Right renal pelvis (tissue), 4 donors: ENCODE measurements at regions not wholly inside any gene's neighbourhood (a gene's known extent, or its start where the extent isn't known, plus 50 kb on each side); places are given as distances from the start of the nearest gene placed in this dataset.
"Not testable (repeated sequence)": the region's sequence is repeated elsewhere in the genome, so short reads cannot be mapped to it uniquely, and the experiment has no call there.

Experiments used
- DNase-seq, 4 donors: peaks; one replicate each; pipeline ENCODE4 v3.0.0-alpha.2; 2013; ENCODE audit warnings: low read depth in 4 of 4, low spot score in 3 of 4, missing footprints in 1 of 4

GRCh38 chr10:47165168-47165710, 134.8 kb upstream of the GDF10 start:
- no peak for DNase-seq

DNA sequence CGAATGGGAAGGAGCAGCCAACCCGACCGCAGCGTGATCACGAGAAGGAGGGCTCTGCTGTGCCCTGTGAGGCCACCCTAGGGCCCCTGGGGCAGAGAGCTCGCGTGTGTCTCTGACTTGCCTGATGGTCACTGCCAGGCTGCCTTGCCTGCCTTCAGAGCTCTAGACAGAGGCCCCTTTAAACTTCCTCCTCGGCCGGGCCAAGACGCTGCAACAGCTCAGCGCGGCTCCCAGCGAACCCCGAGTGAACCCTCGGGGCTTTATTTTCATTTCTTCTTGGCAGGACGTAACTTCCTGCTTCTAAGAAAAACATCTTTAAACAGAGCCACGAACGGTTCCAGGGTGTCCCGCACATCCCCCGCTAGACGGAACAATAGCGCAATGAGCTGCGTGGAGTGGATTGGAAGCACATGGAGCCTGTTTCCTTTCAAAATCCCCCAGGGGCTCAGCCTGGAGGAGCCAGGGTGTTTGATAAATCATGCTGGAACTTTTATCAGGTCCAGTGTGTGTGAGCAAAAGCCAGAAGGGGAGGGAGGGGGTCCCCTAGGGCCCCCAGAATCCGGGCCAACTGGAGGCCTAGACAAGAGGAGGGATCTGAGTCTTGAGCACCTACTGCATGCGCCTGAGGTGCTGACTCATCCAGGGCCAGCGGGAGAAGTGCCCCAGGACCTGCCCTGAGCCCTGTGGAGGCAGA, 134.1 kb upstream of the GDF10 start:
- peak; percentile 53 to 73 (median 66) for DNase-seq

- no peak for DNase-seq
Measured at GRCh38 chr10:47166405-47166777, 133.6 kb upstream of the GDF10 start.

DNA sequence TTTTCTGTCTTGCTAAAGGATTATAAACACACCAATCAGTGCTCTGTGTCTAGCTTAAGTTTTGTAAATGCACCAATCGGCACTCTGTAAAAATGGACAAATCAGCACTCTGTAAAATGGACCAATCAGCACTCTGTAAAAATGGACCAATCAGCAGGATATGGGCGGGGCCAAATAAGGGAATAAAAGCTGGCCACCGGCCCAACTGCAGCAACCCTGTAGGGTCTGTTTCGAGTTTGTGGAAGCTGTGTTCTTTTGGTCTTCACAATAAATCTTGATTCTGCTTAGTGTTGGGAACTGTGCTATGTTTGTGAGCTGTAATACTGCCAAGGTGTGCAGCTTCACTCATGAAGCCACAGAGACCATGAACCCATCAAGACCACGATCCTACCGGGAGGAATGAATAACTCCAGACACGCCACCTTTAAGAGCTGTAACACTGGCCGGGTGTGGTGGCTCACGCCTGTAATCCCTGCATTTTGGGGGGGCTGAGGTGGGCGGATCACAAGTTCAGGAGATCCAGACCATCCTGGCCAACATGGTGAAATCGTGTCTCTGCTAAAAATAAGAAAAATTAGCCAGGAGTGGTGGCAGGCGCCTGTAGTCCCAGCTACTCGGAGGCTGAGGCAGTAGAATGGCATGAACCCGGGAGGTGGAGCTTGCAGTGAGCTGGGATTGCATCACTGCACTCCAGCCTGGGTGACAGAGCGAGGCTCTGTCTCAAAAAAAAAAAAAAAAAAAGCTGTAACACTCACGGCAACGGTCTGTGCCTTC, 133.0 kb upstream of the GDF10 start:
- not testable (repeated sequence) for DNase-seq

- DNase-seq: no peak
Measured at GRCh38 chr10:47167591-47167990, 132.4 kb upstream of the GDF10 start.

DNA sequence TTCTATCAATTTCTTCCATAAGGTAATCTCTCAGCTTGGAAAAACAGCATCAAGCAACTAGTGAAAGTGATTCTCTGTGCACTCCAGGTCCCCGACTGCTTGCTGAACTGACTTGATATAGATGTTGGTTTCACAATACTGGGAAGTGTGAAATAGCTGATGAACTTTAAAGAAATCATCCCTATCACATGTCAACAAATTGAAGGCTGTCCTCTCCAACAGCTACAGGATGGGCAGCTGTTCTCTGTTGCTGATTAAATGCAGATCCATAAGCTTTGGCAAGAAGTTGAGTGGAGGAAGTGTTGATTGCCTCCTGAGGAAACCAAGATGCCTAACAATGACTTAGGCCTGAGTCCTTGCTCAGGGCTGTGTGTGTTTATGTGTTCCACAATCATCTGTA, 130.4 kb upstream of the GDF10 start:
- DNase-seq: no peak

- DNase-seq: no peak
Measured at GRCh38 chr10:47173929-47174442, 126.0 kb upstream of the GDF10 start.

DNA sequence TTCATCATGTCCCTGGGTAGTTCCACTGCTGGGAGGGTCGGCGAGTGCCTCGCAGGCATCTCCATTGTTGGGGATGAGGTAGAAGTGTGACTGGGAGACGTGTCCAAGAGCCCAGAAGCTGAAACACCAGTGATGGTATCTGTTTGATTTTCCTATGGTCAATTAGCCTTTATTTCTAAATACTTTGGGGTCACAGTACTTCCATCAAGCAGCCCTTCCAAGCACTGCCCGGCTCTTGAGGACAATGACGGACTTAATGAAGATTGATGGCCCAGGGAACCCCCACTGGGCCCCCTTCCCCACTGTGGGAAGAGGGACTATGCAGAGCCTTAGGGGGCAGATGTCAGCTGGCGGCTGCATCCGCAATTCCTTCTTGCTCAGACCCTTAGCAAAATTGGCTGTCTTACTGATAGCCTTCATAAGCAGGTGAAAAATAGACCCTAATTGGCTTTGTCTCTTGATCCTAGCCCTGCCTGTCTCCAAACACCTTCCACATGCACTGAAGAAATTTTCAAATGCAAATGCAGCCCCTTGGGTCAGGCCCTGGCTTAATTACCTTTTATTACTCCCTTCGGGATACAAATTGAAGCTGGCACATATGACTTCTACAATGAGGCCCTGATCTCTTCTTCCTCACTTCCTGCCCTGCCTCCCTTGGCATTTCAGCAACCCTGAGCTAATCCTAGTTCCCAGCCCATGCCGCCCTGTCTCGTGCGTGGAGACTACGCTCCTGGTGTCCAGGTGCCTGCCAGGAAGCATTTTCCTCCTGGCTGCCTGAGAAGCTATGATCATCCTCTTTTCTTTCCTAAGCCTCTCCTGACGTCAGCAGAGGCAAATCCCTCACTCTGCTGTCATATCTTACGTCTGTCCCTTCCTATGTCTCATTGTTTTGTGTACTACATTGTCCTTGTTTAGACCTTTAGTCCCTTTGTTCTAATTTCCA, 124.5 kb upstream of the GDF10 start:
- DNase-seq: no peak

DNA sequence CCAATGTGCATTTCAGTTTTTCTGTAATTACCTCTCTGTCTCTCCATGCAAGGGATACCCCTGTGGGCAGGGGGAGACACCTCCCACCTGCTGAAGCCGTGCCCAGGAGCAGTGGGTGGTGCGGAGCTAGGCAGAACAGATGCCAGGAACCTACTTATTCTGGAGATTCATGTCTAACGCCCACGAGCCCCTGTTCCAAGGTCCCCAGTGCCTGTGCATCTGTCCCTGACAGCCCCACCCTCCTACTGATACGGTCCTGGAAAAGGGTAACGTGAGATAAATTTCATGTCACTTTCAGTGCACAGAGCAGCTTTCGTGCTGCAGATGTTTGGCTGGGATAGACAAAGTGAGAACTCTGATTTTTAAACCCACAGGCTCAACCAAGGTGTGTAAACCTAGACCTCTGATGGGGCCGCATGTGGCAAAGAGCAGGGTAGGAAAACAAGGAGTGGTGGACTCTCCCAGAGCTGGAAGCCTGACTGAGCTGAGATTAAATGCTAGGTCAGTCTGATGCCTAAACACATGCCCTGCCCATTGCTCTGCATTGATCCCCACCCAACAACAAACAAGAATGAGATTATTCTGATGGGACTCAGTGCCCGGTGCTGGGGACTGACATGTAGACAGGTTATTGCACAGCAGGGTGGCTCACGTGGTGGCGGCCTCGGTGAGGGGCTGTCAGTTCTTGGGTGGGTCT, 123.6 kb upstream of the GDF10 start:
- DNase-seq: no peak

GRCh38 chr10:47176903-47177868, 122.8 kb upstream of the GDF10 start:
- DNase-seq: no peak

DNA sequence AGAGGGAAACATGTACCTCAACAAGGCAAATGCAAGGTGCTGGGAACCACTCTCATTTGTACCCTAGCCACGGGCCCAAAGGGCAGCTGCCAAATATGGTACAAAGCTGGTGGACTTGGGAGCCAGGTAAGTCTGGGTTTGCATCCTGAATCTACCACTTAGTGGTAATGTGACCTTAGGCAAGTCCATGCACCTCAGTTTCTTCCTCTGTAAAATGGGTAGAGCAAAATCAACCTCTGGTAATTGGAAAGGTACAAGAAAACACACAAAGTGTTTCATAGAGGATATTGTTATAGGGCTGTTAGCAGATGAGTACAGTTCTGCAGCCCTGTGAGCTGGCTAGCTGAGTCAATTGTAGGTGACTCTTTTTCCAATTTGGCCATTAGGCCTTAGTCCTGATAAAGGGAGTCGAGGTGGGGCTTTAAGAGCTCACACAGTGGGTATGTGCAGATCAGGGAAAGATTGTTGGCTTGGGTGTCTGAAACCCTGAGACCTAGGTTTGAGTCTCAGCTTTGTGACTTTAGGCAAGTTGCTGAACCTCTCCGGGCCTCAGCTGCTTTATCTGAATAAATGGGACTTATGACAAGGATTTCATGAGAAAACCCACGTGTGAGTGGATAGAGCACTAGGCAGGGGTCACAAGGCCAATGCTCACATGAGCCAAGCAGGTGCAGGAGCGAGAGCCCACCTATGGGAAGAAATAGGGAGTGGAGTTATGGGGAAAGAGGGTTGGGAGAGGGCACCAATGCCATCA, 121.3 kb upstream of the GDF10 start:
- no peak for DNase-seq

- no peak for DNase-seq
Measured at GRCh38 chr10:47179291-47179647, 120.7 kb upstream of the GDF10 start.

DNA sequence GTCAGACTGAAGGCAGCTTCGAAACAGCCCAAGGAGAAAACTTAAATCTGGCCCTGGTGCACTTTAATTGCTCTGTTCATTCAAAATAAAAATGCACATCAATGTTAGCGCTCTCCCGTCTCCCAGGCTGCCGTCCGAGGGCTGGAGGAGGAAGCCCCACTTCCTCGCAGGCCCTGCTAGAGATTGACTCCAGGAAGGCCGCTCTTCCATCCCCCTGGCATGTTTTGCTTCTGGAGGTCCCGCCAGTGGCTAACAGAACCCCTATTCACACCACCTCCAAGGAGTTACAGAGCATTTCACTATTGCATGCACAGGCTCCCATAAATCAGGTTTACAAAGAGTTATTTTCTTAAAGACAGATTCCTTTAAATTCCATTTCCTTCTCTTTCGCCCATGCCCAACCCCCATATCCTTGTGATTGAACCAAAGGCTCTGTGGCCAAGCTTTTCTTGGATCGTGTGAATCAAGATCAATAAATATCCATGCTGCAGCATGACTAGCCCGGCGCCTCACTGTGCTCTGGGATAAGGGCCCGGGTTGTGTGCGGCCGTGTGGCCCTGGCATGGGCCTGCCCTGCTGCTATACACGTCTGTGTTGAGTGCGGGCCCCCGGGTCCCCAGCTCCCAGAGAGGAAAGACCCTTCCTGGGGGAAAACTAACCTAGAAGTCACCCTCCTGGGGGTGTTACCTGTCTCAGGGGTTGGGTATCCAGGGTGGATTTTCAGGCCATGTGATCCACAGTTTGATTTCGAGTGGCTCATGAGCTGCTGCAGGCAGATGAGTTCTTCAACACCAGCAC, 118.7 kb upstream of the GDF10 start:
- no peak for DNase-seq

GRCh38 chr10:47182934-47183703, 116.9 kb upstream of the GDF10 start:
- no peak for DNase-seq

- no peak for DNase-seq
Measured at GRCh38 chr10:47183704-47184041, 116.3 kb upstream of the GDF10 start.

DNA sequence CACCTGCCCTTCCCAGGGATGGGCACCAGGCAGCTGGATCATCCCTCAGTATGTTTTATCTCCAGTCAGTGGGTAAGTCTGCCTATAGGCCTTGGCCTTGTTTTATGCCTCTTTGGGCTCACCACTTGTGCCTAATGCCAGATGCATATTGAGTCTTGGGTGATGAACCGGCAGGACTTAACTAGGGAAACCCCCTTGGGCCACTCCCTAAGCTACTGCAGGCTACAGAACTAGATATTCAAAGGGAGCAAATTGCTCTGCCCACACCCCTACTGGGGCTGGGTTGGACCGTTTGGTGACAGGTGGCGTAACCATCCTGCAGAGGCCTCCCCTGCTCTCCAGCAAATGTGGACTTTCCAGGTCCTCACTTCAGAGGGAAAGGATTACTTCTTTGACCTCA, 115.7 kb upstream of the GDF10 start:
- DNase-seq: no peak
